Neural cell (in vitro differentiated cells): ENCODE measurements at regions not wholly inside any gene's neighbourhood (a gene's known extent, or its start where the extent isn't known, plus 50 kb on each side); places are given as distances from the start of the nearest gene placed in this dataset.

Source experiments
- H2AFZ ChIP-seq: fragments of 200-600, 300-800 bp; sonication (generic), shearing (Covaris generic); 2 replicates; pipeline ENCODE4 v1.6.0; 2014; ENCODE audit warnings: low read depth, mild to moderate bottlenecking, antibody characterized with exemption, low read length, moderate library complexity
- H3F3A ChIP-seq: fragments of 200-600 bp; shearing (Covaris generic); 2 replicates; pipeline ENCODE4 v1.6.1; 2016; ENCODE audit warnings: mild to moderate bottlenecking, moderate library complexity, mixed read lengths, antibody characterized with exemption, low read length; ENCODE audit not compliant: insufficient read depth, poor library complexity, severe bottlenecking
- H3K27ac ChIP-seq: fragments of 200-600, 300-800 bp; sonication (generic), shearing (Covaris generic); 2 replicates; pipeline ENCODE4 v1.5.1; 2014; ENCODE audit warnings: mild to moderate bottlenecking, low read length, moderate library complexity
- H3K27me3 ChIP-seq: fragments of 300-800, 200-600 bp; sonication (generic), shearing (Covaris generic); 2 replicates; pipeline ENCODE4 v1.6.0; 2014; ENCODE audit warnings: mild to moderate bottlenecking, low read depth, low read length, moderate library complexity; ENCODE audit not compliant: insufficient read depth
- H3K36me3 ChIP-seq: fragments of 300-800, 200-600 bp; sonication (generic), shearing (Covaris generic); 2 replicates; pipeline ENCODE4 v1.5.1; 2014; ENCODE audit warnings: mild to moderate bottlenecking, antibody characterized with exemption, low read length, moderate library complexity; ENCODE audit not compliant: insufficient read depth
- H3K4me2 ChIP-seq: fragments of 300-800, 200-600 bp; sonication (generic), shearing (Covaris generic); 2 replicates; pipeline ENCODE4 v1.6.0; 2014; ENCODE audit warnings: mild to moderate bottlenecking, low read length
- H3K4me3 ChIP-seq: fragments of 300-800, 200-600 bp; sonication (generic), shearing (Covaris generic); 2 replicates; pipeline ENCODE4 v1.5.1; 2014; ENCODE audit warnings: mild to moderate bottlenecking, low read length, moderate library complexity
- H3K79me2 ChIP-seq: fragments of 200-600 bp; shearing (Covaris generic); replicated peaks from 2 replicates; pipeline ENCODE4 v1.6.0; 2014; ENCODE audit warnings: mild to moderate bottlenecking, low read length, moderate library complexity; ENCODE audit not compliant: insufficient read depth
- H3K9ac ChIP-seq: fragments of 300-800, 200-600 bp; sonication (generic), shearing (Covaris generic); 2 replicates; pipeline ENCODE4 v1.6.1; 2016; ENCODE audit warnings: mild to moderate bottlenecking, low read length, mixed read lengths
- H3K9me2 ChIP-seq: fragments of 200-600 bp; shearing (Covaris generic); 2 replicates; pipeline ENCODE4 v1.6.1; 2016; ENCODE audit warnings: mild to moderate bottlenecking, low read length, mixed read lengths; ENCODE audit not compliant: insufficient read depth
- H3K9me3 ChIP-seq: fragments of 200-600, 300-800 bp; sonication (generic), shearing (Covaris generic); 2 replicates; pipeline ENCODE4 v1.6.1; 2016; ENCODE audit warnings: mild to moderate bottlenecking, mixed run types, low read length, moderate library complexity, mixed read lengths
- H4K20me1 ChIP-seq: fragments of 200-600 bp; shearing (Covaris generic); 2 replicates; pipeline ENCODE4 v1.6.1; 2016; ENCODE audit warnings: mild to moderate bottlenecking, mixed run types; ENCODE audit not compliant: insufficient read depth
- EP300 ChIP-seq: fragments of 450-650 bp; conservative IDR thresholded peaks from 2 replicates; pipeline ENCODE4 v1.6.1; 2014; ENCODE audit warnings: antibody characterized with exemption, mild to moderate bottlenecking, moderate library complexity; ENCODE audit not compliant: poor library complexity, severe bottlenecking
- EZH2 ChIP-seq: fragments of 200-600, 300-800 bp; shearing (Covaris generic), sonication (generic); IDR thresholded peaks from 2 replicates; pipeline ENCODE4 v1.6.1; 2014; ENCODE audit warnings: antibody characterized with exemption, low read length, borderline replicate concordance, mild to moderate bottlenecking; ENCODE audit not compliant: insufficient read depth, poor library complexity, severe bottlenecking
- MXI1 ChIP-seq: fragments of 450-650 bp; conservative IDR thresholded peaks from 2 replicates; pipeline ENCODE4 v1.6.1; 2014; ENCODE audit warnings: antibody characterized with exemption, mild to moderate bottlenecking; ENCODE audit not compliant: poor library complexity, severe bottlenecking
- POLR2AphosphoS5 ChIP-seq: IDR thresholded peaks from 2 replicates; pipeline ENCODE4 v1.6.1; 2012
- RAD21 ChIP-seq: fragments of 450-650 bp; conservative IDR thresholded peaks from 2 replicates; pipeline ENCODE4 v1.6.1; 2014; ENCODE audit warnings: antibody characterized with exemption, mild to moderate bottlenecking, moderate library complexity
- SMC3 ChIP-seq: fragments of 450-650 bp; conservative IDR thresholded peaks from 2 replicates; pipeline ENCODE4 v1.6.1; 2014; ENCODE audit warnings: antibody characterized with exemption, mild to moderate bottlenecking, moderate library complexity; ENCODE audit not compliant: poor library complexity
- TAF1 ChIP-seq: IDR thresholded peaks from 2 replicates; pipeline ENCODE4 v1.6.1; 2012; ENCODE audit warnings: low read depth
- TF ChIP-seq, protein P1 (sequence below): fragments of 450-650 bp; IDR thresholded peaks from 2 replicates; pipeline ENCODE4 v1.5.1; 2014; ENCODE audit warnings: antibody characterized with exemption, mild to moderate bottlenecking, moderate library complexity; ENCODE audit not compliant: poor library complexity, severe bottlenecking
- TF ChIP-seq, protein P2 (sequence below): IDR thresholded peaks from 2 replicates; pipeline ENCODE4 v1.6.1; 2012; ENCODE audit warnings: borderline replicate concordance

DNA sequence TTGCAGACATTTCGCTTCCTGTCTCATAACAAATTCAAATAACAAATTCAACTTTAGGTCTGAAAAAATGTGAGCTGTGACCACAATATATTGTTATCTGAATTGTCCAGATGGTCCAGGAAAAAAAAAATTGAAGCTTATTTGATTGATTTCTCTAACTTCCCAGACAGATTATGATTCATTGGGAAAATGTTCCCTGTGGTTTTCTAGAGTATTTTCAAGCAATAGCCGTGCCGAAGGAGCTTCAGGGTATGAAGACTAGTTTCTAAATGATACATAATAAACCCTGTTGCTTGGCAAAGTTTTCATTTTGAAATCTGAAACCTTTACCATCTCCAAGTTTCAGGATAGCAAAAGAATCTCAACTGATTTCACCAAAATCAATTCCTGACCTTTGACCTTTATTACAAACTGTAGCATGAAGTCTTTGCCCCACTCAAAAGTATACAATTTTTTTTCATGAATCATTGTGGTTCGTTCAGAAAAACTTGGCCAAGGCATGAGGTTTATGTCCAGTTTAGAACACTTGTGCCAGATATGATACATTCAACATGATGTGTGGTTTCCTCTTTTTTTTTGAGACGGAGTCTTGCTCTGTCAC is 109.9 kb downstream of the JCAD start:
- Histone ChIP-seq H3F3A (no peaks in the 10 kb centered on the region), H3K27me3 (no peaks in the 10 kb centered on the region), H3K27ac (no peak overlapping the region), H3K79me2 (no peaks in the 10 kb centered on the region), H3K9ac (no peak overlapping the region), H3K36me3 (no peaks in the 10 kb centered on the region), H3K4me3 (no peak overlapping the region), H2AFZ (no peak overlapping the region), H3K9me2 (no peaks in the 10 kb centered on the region), H3K9me3 (no peaks in the 10 kb centered on the region), H3K4me2 (no peak overlapping the region), H4K20me1 (no peaks in the 10 kb centered on the region)
- no peak for TF ChIP-seq TAF1
- no peak for TF ChIP-seq POLR2AphosphoS5
- no peak for TF ChIP-seq EZH2
- TF ChIP-seq, protein P1, sequence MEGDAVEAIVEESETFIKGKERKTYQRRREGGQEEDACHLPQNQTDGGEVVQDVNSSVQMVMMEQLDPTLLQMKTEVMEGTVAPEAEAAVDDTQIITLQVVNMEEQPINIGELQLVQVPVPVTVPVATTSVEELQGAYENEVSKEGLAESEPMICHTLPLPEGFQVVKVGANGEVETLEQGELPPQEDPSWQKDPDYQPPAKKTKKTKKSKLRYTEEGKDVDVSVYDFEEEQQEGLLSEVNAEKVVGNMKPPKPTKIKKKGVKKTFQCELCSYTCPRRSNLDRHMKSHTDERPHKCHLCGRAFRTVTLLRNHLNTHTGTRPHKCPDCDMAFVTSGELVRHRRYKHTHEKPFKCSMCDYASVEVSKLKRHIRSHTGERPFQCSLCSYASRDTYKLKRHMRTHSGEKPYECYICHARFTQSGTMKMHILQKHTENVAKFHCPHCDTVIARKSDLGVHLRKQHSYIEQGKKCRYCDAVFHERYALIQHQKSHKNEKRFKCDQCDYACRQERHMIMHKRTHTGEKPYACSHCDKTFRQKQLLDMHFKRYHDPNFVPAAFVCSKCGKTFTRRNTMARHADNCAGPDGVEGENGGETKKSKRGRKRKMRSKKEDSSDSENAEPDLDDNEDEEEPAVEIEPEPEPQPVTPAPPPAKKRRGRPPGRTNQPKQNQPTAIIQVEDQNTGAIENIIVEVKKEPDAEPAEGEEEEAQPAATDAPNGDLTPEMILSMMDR, result no peak
- no peak for TF ChIP-seq MXI1
- TF ChIP-seq RAD21, result no peak
- TF ChIP-seq SMC3, result no peak
- no peak for TF ChIP-seq EP300
- TF ChIP-seq, protein P2, sequence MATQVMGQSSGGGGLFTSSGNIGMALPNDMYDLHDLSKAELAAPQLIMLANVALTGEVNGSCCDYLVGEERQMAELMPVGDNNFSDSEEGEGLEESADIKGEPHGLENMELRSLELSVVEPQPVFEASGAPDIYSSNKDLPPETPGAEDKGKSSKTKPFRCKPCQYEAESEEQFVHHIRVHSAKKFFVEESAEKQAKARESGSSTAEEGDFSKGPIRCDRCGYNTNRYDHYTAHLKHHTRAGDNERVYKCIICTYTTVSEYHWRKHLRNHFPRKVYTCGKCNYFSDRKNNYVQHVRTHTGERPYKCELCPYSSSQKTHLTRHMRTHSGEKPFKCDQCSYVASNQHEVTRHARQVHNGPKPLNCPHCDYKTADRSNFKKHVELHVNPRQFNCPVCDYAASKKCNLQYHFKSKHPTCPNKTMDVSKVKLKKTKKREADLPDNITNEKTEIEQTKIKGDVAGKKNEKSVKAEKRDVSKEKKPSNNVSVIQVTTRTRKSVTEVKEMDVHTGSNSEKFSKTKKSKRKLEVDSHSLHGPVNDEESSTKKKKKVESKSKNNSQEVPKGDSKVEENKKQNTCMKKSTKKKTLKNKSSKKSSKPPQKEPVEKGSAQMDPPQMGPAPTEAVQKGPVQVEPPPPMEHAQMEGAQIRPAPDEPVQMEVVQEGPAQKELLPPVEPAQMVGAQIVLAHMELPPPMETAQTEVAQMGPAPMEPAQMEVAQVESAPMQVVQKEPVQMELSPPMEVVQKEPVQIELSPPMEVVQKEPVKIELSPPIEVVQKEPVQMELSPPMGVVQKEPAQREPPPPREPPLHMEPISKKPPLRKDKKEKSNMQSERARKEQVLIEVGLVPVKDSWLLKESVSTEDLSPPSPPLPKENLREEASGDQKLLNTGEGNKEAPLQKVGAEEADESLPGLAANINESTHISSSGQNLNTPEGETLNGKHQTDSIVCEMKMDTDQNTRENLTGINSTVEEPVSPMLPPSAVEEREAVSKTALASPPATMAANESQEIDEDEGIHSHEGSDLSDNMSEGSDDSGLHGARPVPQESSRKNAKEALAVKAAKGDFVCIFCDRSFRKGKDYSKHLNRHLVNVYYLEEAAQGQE, result no peak

DNA sequence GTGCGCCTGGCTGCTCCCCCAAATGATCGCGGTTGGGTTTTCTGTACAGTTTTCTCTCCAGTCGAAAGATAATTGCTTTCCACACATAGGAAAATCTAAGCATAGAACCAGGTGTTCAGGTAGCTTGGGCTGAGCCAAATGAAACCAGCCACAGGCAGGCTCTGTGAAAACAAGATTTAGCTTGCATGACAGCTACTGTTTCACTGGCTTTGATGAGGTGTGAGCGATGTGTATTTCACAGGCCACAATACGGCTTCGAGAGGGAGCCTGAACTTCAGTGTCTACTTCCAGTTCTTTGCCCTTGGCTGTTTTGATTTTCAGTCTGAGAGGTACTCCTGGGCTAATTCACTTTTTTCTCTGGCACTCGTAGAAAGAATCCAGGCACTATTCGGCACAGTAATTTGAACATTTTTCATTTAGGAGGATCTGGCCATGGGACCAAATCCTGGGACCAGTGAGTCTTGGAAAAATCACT is 110.5 kb downstream of the JCAD start:
- Histone ChIP-seq H3K9me2 (no peaks in the 10 kb centered on the region), H3K27ac (no peak overlapping the region), H4K20me1 (no peaks in the 10 kb centered on the region), H3K4me2 (no peak overlapping the region), H3F3A (no peaks in the 10 kb centered on the region), H3K79me2 (no peaks in the 10 kb centered on the region), H3K9me3 (no peaks in the 10 kb centered on the region), H3K4me3 (no peak overlapping the region), H3K9ac (no peak overlapping the region), H2AFZ (no peak overlapping the region), H3K27me3 (no peaks in the 10 kb centered on the region), H3K36me3 (no peaks in the 10 kb centered on the region)
- no peak for TF ChIP-seq EP300
- no peak for TF ChIP-seq SMC3
- TF ChIP-seq, protein P2, result no peak
- no peak for TF ChIP-seq MXI1
- no peak for TF ChIP-seq POLR2AphosphoS5
- TF ChIP-seq TAF1, result no peak
- no peak for TF ChIP-seq EZH2
- TF ChIP-seq RAD21, result no peak
- TF ChIP-seq, protein P1, result no peak
